Loucy (cell line): ENCODE measurements at regions not wholly inside any gene's neighbourhood (a gene's known extent, or its start where the extent isn't known, plus 50 kb on each side); places are given as distances from the start of the nearest gene placed in this dataset.

Experiments used
- H2AFZ ChIP-seq: fragments of 200-600 bp; sonication (generic); 2 replicates; pipeline ENCODE4 v1.6.0; 2016; ENCODE audit warnings: antibody characterized with exemption, mild to moderate bottlenecking, low read length, moderate library complexity
- H3F3A ChIP-seq: fragments of 200-600 bp; 2 replicates; pipeline ENCODE4 v1.6.0; 2016; ENCODE audit warnings: antibody characterized with exemption, low read depth, mild to moderate bottlenecking
- H3K27me3 ChIP-seq: fragments of 200-600 bp; sonication (generic); 2 replicates; pipeline ENCODE4 v1.6.1; 2014; ENCODE audit warnings: low read length, mild to moderate bottlenecking; ENCODE audit not compliant: insufficient read depth, poor library complexity, severe bottlenecking
- H3K36me3 ChIP-seq: fragments of 200-600 bp; sonication (generic); 2 replicates; pipeline ENCODE4 v1.6.1; 2016; ENCODE audit warnings: low read length; ENCODE audit not compliant: insufficient read depth
- H3K4me1 ChIP-seq: fragments of 200-600 bp; sonication (generic); 2 replicates; pipeline ENCODE4 v1.5.1; 2014; ENCODE audit warnings: low read length, mild to moderate bottlenecking; ENCODE audit not compliant: insufficient read depth, poor library complexity, severe bottlenecking
- H3K4me2 ChIP-seq: fragments of 200-600 bp; sonication (generic); 2 replicates; pipeline ENCODE4 v1.6.0; 2014; ENCODE audit warnings: antibody characterized with exemption, low read length, low read depth, mild to moderate bottlenecking; ENCODE audit not compliant: poor library complexity, severe bottlenecking
- H3K4me3 ChIP-seq: fragments of 200-600 bp; sonication (generic); 2 replicates; pipeline ENCODE4 v1.5.1; 2014; ENCODE audit warnings: low read length, mild to moderate bottlenecking, mixed read lengths; ENCODE audit not compliant: poor library complexity, severe bottlenecking
- H3K79me2 ChIP-seq: fragments of 200-600 bp; sonication (generic); 2 replicates; pipeline ENCODE4 v1.6.1; 2014; ENCODE audit warnings: low read length; ENCODE audit not compliant: insufficient read depth
- H3K9ac ChIP-seq: fragments of 200-600 bp; sonication (generic); 2 replicates; pipeline ENCODE4 v1.6.0; 2014; ENCODE audit warnings: mild to moderate bottlenecking, low read depth, low read length, moderate library complexity; ENCODE audit not compliant: poor library complexity, severe bottlenecking
- H3K9me2 ChIP-seq: fragments of 200-600 bp; sonication (generic); replicated peaks from 2 replicates; pipeline ENCODE4 v1.6.1; 2016; ENCODE audit warnings: low read depth, low read length, mixed read lengths
- H3K9me3 ChIP-seq: fragments of 200-600 bp; sonication (generic); 2 replicates; pipeline ENCODE4 v1.6.1; 2014; ENCODE audit warnings: mild to moderate bottlenecking, antibody characterized with exemption, low read length, low read depth; ENCODE audit not compliant: insufficient read depth
- H4K20me1 ChIP-seq: fragments of 200-600 bp; sonication (generic); 2 replicates; pipeline ENCODE4 v1.6.0; 2014; ENCODE audit warnings: antibody characterized with exemption, low read length, mild to moderate bottlenecking; ENCODE audit not compliant: insufficient read depth, poor library complexity, severe bottlenecking
- CTCF ChIP-seq: fragments of 200-600 bp; sonication (generic); conservative IDR thresholded peaks from 2 replicates; pipeline ENCODE4 v1.5.1; 2014; ENCODE audit warnings: mild to moderate bottlenecking, antibody characterized with exemption, low read length
- EZH2phosphoT487 ChIP-seq: fragments of 200-600 bp; IDR thresholded peaks from 2 replicates; pipeline ENCODE4 v1.6.1; 2018; ENCODE audit warnings: antibody characterized with exemption, mild to moderate bottlenecking, moderate library complexity, borderline replicate concordance

- Histone ChIP-seq H3K79me2 (no peaks in the 10 kb centered on the region), H3K36me3 (no peaks in the 10 kb centered on the region), H3K9ac (no peak overlapping the region), H4K20me1 (no peaks in the 10 kb centered on the region), H3F3A (no peaks in the 10 kb centered on the region), H3K27me3 (no peaks in the 10 kb centered on the region), H3K9me2 (no peaks in the 10 kb centered on the region), H3K4me2 (no peak overlapping the region), H3K4me3 (no peak overlapping the region), H3K9me3 (no peaks in the 10 kb centered on the region), H2AFZ (no peak overlapping the region), H3K4me1 (no peaks in the 10 kb centered on the region)
- no peak for TF ChIP-seq CTCF
- no peak for TF ChIP-seq EZH2phosphoT487
Measured at GRCh38 chr5:159751459-159751858, 164.8 kb upstream of the ADRA1B start.

GRCh38 chr5:159752622-159753275 lies 163.5 kb upstream of the ADRA1B start:
- H3K9me2 ChIP-seq = no peaks in the 10 kb centered on the region
- H3K27me3 ChIP-seq = no peaks in the 10 kb centered on the region
- no peaks in the 10 kb centered on the region for H3K36me3 ChIP-seq
- H2AFZ ChIP-seq = no peak overlapping the region
- H3K4me2 ChIP-seq = no peak overlapping the region
- no peak for TF ChIP-seq CTCF
- no peak for TF ChIP-seq EZH2phosphoT487
- no peaks in the 10 kb centered on the region for H3K4me1 ChIP-seq
- no peaks in the 10 kb centered on the region for H4K20me1 ChIP-seq
- H3K4me3 ChIP-seq = no peak overlapping the region
- no peaks in the 10 kb centered on the region for H3F3A ChIP-seq
- no peaks in the 10 kb centered on the region for H3K79me2 ChIP-seq
- no peak overlapping the region for H3K9ac ChIP-seq
- no peaks in the 10 kb centered on the region for H3K9me3 ChIP-seq

- Histone ChIP-seq H3K79me2 (no peaks in the 10 kb centered on the region), H3K9me2 (no peaks in the 10 kb centered on the region), H3F3A (no peaks in the 10 kb centered on the region), H3K27me3 (no peaks in the 10 kb centered on the region), H3K4me3 (no peak overlapping the region), H4K20me1 (no peaks in the 10 kb centered on the region), H3K36me3 (no peaks in the 10 kb centered on the region), H3K9me3 (no peaks in the 10 kb centered on the region), H3K4me2 (no peak overlapping the region), H2AFZ (no peak overlapping the region), H3K9ac (no peak overlapping the region), H3K4me1 (no peaks in the 10 kb centered on the region)
- TF ChIP-seq EZH2phosphoT487 (no peak), CTCF (no peak)
Measured at GRCh38 chr5:159758189-159758588, 158.1 kb upstream of the ADRA1B start.
